Uterus (tissue), 3 donors: ENCODE measurements at regions not wholly inside any gene's neighbourhood (a gene's known extent, or its start where the extent isn't known, plus 50 kb on each side); places are given as distances from the start of the nearest gene placed in this dataset.

Source experiments
- DNase-seq, 2 donors: peaks; one replicate each; pipeline ENCODE4 v3.0.0-alpha.2; 2019 to 2020
- H3K27ac ChIP-seq, 2 donors: fragments of 200-600 bp; sonication (generic); 1 replicate in 1 of 2; 2 replicates in 1 of 2; pipeline ENCODE4 v1.5.1; 2016 to 2018
- H3K27me3 ChIP-seq, 2 donors: fragments of 200-600 bp; sonication (generic); one replicate each; pipeline ENCODE4 v1.5.1; 2018 to 2019; ENCODE audit warnings: control low read depth in 1 of 2
- H3K36me3 ChIP-seq, 2 donors: fragments of 200-600 bp; sonication (generic); one replicate each; pipeline ENCODE4 v1.5.1; 2019; ENCODE audit warnings: control low read depth in 1 of 2
- H3K4me1 ChIP-seq, 2 donors: fragments of 200-600 bp; sonication (generic); one replicate each; pipeline ENCODE4 v1.5.1; 2018 to 2019; ENCODE audit warnings: control low read depth in 1 of 2
- H3K4me3 ChIP-seq, 2 donors: fragments of 200-600 bp; sonication (generic); 1 replicate in 1 of 2; 2 replicates in 1 of 2; pipeline ENCODE4 v1.5.1; 2018 to 2019; ENCODE audit warnings: mild to moderate bottlenecking in 1 of 2
- H3K9me3 ChIP-seq, 2 donors: fragments of 200-600 bp; sonication (generic); one replicate each; pipeline ENCODE4 v1.5.1; 2019; ENCODE audit warnings: control low read depth in 1 of 2
- POLR2A ChIP-seq, 2 donors: fragments of 450-650 bp; IDR thresholded peaks; one replicate each; pipeline ENCODE4 v1.6.1; 2016; ENCODE audit warnings: antibody characterized with exemption in 2 of 2, mild to moderate bottlenecking in 1 of 2, moderate library complexity in 1 of 2
- intact Hi-C: fragments of 100-400 bp; cut with DNase I; formaldehyde crosslinking; loops from one replicate; pipeline ENCODE4 v1.15.1; 2023; ENCODE audit warnings: low total_unique reads
- TF ChIP-seq, protein P1 (sequence below), 4 experiments: fragments of 200-600 bp in 2 of 4; fragments of 450-650 bp in 2 of 4; sonication (generic) in 2 of 4; IDR thresholded peaks; one replicate each; pipeline ENCODE4 v1.5.1; 2016 to 2019; ENCODE audit warnings: antibody characterized with exemption in 4 of 4, mild to moderate bottlenecking in 2 of 4, moderate library complexity in 1 of 4
- donor health status: DM: yes; HTN: yes; CAD: no.

DNA sequence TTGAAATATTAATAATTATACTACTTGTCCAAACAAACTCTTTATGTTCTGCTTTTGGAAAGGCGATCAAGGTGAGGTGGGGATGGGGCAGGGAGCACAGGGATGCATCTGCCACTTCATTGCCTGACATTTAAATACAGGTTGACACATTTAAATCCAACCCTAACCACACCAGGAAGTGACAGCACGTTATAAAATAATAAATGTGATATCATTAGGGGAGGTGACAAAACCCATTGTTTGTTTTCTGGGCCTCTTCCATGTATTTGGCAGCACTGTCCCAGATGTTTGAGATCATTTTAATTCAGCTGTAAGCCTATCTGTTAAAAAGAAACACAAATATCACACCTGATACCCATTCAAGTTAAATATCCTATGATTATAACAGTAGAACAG lies 342.4 kb upstream of the ARID1B start:
- H3K4me3 ChIP-seq, result no peak overlapping the region
- no peak for TF ChIP-seq POLR2A (IDR thresholded peaks at IDR 0.05)
- TF ChIP-seq, protein P1, sequence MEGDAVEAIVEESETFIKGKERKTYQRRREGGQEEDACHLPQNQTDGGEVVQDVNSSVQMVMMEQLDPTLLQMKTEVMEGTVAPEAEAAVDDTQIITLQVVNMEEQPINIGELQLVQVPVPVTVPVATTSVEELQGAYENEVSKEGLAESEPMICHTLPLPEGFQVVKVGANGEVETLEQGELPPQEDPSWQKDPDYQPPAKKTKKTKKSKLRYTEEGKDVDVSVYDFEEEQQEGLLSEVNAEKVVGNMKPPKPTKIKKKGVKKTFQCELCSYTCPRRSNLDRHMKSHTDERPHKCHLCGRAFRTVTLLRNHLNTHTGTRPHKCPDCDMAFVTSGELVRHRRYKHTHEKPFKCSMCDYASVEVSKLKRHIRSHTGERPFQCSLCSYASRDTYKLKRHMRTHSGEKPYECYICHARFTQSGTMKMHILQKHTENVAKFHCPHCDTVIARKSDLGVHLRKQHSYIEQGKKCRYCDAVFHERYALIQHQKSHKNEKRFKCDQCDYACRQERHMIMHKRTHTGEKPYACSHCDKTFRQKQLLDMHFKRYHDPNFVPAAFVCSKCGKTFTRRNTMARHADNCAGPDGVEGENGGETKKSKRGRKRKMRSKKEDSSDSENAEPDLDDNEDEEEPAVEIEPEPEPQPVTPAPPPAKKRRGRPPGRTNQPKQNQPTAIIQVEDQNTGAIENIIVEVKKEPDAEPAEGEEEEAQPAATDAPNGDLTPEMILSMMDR (IDR thresholded peaks at IDR 0.05), result no peak
- no peak for DNase-seq
- intact Hi-C loops, result no loop called here
- H3K27me3 ChIP-seq, result no peaks in the 10 kb centered on the region
- H3K9me3 ChIP-seq, result no peaks in the 10 kb centered on the region
- no peaks in the 10 kb centered on the region for H3K4me1 ChIP-seq
- H3K36me3 ChIP-seq, result no peaks in the 10 kb centered on the region
- no peak overlapping the region for H3K27ac ChIP-seq

DNA sequence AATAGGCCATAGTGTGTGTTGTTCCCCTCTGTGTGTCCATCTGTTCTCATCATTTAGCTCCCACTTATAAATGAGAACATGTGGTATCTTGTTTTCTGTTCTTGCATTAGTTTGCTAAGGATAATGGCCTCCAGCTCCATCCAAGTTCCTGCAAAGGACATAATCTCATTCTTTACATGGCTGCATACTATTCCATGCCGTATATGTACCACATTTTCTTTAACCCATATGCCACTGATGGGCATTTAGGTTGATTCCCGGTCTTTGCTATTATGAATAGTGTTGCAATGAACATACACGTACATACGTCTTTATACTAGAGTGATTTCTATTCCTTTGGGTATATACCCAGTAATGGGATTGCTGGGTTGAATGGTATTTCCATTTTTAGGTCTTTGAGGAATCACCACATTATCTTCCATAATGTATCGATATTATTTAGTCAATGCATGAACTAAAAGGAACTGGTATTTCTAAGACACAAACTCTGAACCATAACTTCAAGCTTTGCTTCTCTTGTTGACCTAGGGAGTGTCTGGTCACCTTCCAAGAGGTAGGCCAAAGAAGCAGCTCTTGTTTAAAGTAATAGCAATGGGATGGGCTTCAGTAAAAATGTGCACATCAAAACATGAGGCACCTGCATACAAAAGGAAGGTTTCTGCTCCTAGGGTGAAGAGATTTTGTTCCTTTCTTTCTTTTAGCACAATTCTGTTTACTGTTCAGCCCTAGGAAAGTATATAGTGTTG lies 343.0 kb upstream of the ARID1B start:
- TF ChIP-seq, protein P1 (IDR thresholded peaks at IDR 0.05), result no peak
- TF ChIP-seq POLR2A (IDR thresholded peaks at IDR 0.05), result no peak
- Histone ChIP-seq H3K4me3 (no peak overlapping the region), H3K36me3 (no peaks in the 10 kb centered on the region), H3K9me3 (no peaks in the 10 kb centered on the region), H3K27ac (no peak overlapping the region), H3K4me1 (no peaks in the 10 kb centered on the region), H3K27me3 (no peaks in the 10 kb centered on the region)
- intact Hi-C loops, result no loop called here
- no peak for DNase-seq

DNA sequence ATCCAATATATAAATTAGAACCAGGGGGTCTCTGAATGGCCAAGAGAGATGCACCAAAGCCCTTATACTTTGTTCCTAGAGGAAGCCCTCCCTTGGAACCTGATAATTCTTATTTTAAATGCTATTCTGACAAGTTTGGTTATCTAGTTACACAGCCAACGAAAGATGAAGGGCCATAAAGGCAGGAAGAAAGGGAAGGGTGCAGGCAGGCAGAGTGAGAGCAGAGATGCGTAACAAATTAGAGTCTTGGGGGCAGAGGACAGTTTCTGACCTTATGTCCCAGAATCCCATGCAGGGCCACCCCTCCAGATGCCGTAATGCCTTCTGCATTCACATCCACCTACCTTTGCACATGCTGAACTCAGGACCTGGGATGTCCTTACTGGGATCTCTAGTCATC lies 344.6 kb upstream of the ARID1B start:
- H3K27me3 ChIP-seq, result no peaks in the 10 kb centered on the region
- H3K36me3 ChIP-seq, result no peaks in the 10 kb centered on the region

DNA sequence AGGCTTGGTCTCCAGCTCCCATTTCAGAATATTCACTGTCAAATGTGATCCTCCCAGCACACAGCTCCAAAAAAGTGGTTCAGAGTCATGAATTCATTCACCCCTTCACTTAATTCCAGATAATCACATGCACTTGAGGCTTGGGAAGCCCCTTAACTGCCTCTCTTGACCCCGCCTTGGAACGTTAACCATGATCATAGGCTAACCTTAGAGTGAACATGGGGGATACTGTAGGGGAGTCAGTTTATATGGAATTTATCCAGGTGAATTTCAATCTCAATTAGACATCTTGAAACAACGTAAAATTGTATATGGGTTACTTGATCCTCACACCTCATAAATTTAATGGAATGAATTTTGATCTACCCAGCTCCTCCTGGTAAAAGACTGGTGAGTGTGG lies 346.8 kb upstream of the ARID1B start:
- H3K4me1 ChIP-seq, result no peaks in the 10 kb centered on the region
- no peaks in the 10 kb centered on the region for H3K27me3 ChIP-seq
- intact Hi-C loops, result no loop called here
- no peak overlapping the region for H3K27ac ChIP-seq
- DNase-seq, result no peak
- H3K9me3 ChIP-seq, result no peaks in the 10 kb centered on the region
- TF ChIP-seq POLR2A (IDR thresholded peaks at IDR 0.05), result no peak
- TF ChIP-seq, protein P1 (IDR thresholded peaks at IDR 0.05), result no peak
- no peak overlapping the region for H3K4me3 ChIP-seq
- H3K36me3 ChIP-seq, result no peaks in the 10 kb centered on the region

More for the DNA sequence above, 344.6 kb upstream of the ARID1B start:
- Histone ChIP-seq H3K4me1 (no peaks in the 10 kb centered on the region), H3K9me3 (no peaks in the 10 kb centered on the region), H3K27ac (no peak overlapping the region), H3K4me3 (no peak overlapping the region)
- DNase-seq, result no peak
- TF ChIP-seq, protein P1 (IDR thresholded peaks at IDR 0.05), result no peak
- no peak for TF ChIP-seq POLR2A (IDR thresholded peaks at IDR 0.05)
- intact Hi-C loops, result no loop called here

DNA sequence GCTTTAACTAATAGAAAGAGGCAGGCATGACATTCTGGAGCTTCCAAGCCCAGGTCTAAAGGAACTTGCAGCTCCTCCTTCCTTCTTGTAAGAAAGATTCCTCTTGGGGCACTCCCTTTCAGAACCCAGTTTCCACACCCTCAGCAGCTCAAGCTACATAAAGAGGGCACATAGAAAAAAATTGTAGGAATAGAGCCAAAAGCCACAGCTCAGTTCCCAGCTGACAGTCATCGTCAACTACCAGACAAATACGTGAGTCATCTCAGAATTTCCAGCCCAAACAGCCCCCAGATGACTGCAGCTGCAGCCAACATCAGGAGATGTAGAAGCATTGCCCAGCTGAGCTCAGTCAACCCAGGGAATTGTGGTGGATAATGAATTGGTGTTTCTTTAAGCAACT lies 349.8 kb upstream of the ARID1B start:
- peaks cover 0 to 4% of the 10 kb centered on the region in 2 donors for H3K9me3 ChIP-seq
- intact Hi-C loops, result no loop called here
- H3K27me3 ChIP-seq, result no peaks in the 10 kb centered on the region
- TF ChIP-seq, protein P1 (IDR thresholded peaks at IDR 0.05), result no peak
- TF ChIP-seq POLR2A (IDR thresholded peaks at IDR 0.05), result no peak
- H3K4me3 ChIP-seq, result no peak overlapping the region
- H3K36me3 ChIP-seq, result no peaks in the 10 kb centered on the region
- H3K27ac ChIP-seq, result no peak overlapping the region
- H3K4me1 ChIP-seq, result no peaks in the 10 kb centered on the region
- DNase-seq, result no peak
